ENCODE measurements at regions not wholly inside any gene's neighbourhood (a gene's known extent, or its start where the extent isn't known, plus 50 kb on each side); places are given as distances from the start of the nearest gene placed in this dataset.

DNA sequence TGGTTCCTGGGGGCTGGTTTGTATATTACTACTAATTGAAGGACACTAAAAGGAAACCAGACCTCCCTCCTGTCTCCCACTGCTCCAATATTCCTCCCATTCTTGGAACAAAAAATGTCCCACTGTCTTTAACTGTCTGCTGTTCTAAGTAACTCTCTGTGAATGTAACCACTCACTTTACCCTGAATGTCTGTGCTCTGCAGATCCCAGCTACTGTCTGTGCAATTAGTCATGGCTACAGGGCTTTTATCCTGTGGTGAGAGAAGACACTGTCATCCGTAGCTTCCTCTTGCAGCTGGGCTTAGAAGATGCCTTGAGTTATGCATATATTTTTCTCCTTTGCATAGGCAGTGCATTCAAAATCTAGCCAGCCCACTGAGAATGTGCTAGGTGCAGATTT is 853.8 kb downstream of the CDH8 start:
- H3K36me3 ChIP-seq (ENCODE audit: control insufficient read depth in 2 of 2, insufficient read depth in 2 of 2, low read length in 1 of 2) = no peaks in the 10 kb centered on the region
- no peak overlapping the region for H3K9ac ChIP-seq (ENCODE audit: control insufficient read depth, insufficient read depth, low read length)
- no peak overlapping the region for H3K4me2 ChIP-seq (ENCODE audit: control insufficient read depth, insufficient read depth)
- no peaks in the 10 kb centered on the region for H3K27me3 ChIP-seq (replicated peaks in 1 of 2; ENCODE audit: control insufficient read depth in 2 of 2, insufficient read depth in 2 of 2, low read length in 1 of 2)
- TF ChIP-seq SMARCA5 (IDR thresholded peaks at IDR 0.05) = no peak
- TF ChIP-seq MEF2A (IDR thresholded peaks at IDR 0.05; ENCODE audit: insufficient read depth, low read depth, low read length) = no peak
- TF ChIP-seq EED (IDR thresholded peaks at IDR 0.05; ENCODE audit: low read depth) = no peak
- no peak for TF ChIP-seq MYB (IDR thresholded peaks at IDR 0.05; ENCODE audit: borderline replicate concordance, low read depth, low read length)
- no peak for TF ChIP-seq IKZF1 (conservative IDR thresholded peaks at IDR 0.05)
- SMC1A ChIA-PET (ENCODE audit: uncharacterized antibody, unreplicated experiment) = no interaction called here
- CTCF ChIA-PET = no interaction called here
- BruUV-seq (replicated peaks) = no TSS peak
- ATAC-seq (no peak), DNase-seq (ENCODE audit: low read depth, low spot score) (peak; percentile 4), FAIRE-seq (no peak)
- no peaks in the 10 kb centered on the region for H3K4me1 ChIP-seq (ENCODE audit: control insufficient read depth, insufficient read depth, low read length)
- H4K20me1 ChIP-seq (ENCODE audit: control insufficient read depth, insufficient read depth) = no peaks in the 10 kb centered on the region
- RAD21 ChIA-PET (ENCODE audit: unreplicated experiment) = no interaction called here
- no peak overlapping the region for H3K27ac ChIP-seq (ENCODE audit: control insufficient read depth, insufficient read depth)
- WGBS (ENCODE audit: insufficient coverage, insufficient replicate concordance, low lambda C conversion rate, missing lambda C conversion rate) = 62% methylated on average over 1 of the region's 1 CpG
- H3K9me3 ChIP-seq (replicated peaks; ENCODE audit: control insufficient read depth, insufficient read depth, low read length) = no peaks in the 10 kb centered on the region
- H3K4me3 ChIP-seq = no peak overlapping the region
- no peaks in the 10 kb centered on the region for H3K79me2 ChIP-seq (ENCODE audit: control insufficient read depth, insufficient read depth, low read length)
- POLR2A ChIA-PET = no interaction called here
- intact Hi-C loops (cut with micrococcal nuclease; ENCODE audit: unreplicated experiment) = no loop called here
- H2AFZ ChIP-seq (ENCODE audit: control insufficient read depth, low read depth, low read length) = no peak overlapping the region
- in situ Hi-C loops (cut with MboI) = no loop called here

- Histone ChIP-seq H3K36me3 (ENCODE audit: control insufficient read depth in 2 of 2, insufficient read depth in 2 of 2, low read length in 1 of 2) (no peaks in the 10 kb centered on the region), H3K4me3 (no peak overlapping the region), H3K27me3 (replicated peaks in 1 of 2; ENCODE audit: control insufficient read depth in 2 of 2, insufficient read depth in 2 of 2, low read length in 1 of 2) (no peaks in the 10 kb centered on the region), H3K9ac (ENCODE audit: control insufficient read depth, insufficient read depth, low read length) (no peak overlapping the region), H3K9me3 (replicated peaks; ENCODE audit: control insufficient read depth, insufficient read depth, low read length) (no peaks in the 10 kb centered on the region), H3K4me1 (ENCODE audit: control insufficient read depth, insufficient read depth, low read length) (no peaks in the 10 kb centered on the region), H3K79me2 (ENCODE audit: control insufficient read depth, insufficient read depth, low read length) (no peaks in the 10 kb centered on the region), H3K27ac (ENCODE audit: control insufficient read depth, insufficient read depth) (no peak overlapping the region), H4K20me1 (ENCODE audit: control insufficient read depth, insufficient read depth) (no peaks in the 10 kb centered on the region), H3K4me2 (ENCODE audit: control insufficient read depth, insufficient read depth) (no peak overlapping the region), H2AFZ (ENCODE audit: control insufficient read depth, low read depth, low read length) (no peak overlapping the region)
- FAIRE-seq = no peak
- BruUV-seq (replicated peaks) = no TSS peak
- ChIA-PET POLR2A (no interaction called here), RAD21 (ENCODE audit: unreplicated experiment) (no interaction called here), SMC1A (ENCODE audit: uncharacterized antibody, unreplicated experiment) (no interaction called here), CTCF (no interaction called here)
- in situ Hi-C loops (cut with MboI) (no loop called here), intact Hi-C loops (cut with micrococcal nuclease; ENCODE audit: unreplicated experiment) (no loop called here)
- WGBS (ENCODE audit: insufficient coverage, insufficient replicate concordance, low lambda C conversion rate, missing lambda C conversion rate) = 3% methylated on average over 2 of the region's 2 CpGs
- DNase-seq (ENCODE audit: low read depth, low spot score) = no peak
- TF ChIP-seq WRNIP1 (IDR thresholded peaks at IDR 0.05; ENCODE audit: borderline replicate concordance, low read depth, low read length) (no peak), KLF5 (IDR thresholded peaks at IDR 0.05; ENCODE audit: partially characterized antibody) (no peak), NR2C1 (IDR thresholded peaks at IDR 0.05) (no peak), ZNF217 (IDR thresholded peaks at IDR 0.05) (no peak), CBX3 (IDR thresholded peaks at IDR 0.05; ENCODE audit: borderline replicate concordance, low read depth) (no peak)
- TF ChIP-seq, protein P1, sequence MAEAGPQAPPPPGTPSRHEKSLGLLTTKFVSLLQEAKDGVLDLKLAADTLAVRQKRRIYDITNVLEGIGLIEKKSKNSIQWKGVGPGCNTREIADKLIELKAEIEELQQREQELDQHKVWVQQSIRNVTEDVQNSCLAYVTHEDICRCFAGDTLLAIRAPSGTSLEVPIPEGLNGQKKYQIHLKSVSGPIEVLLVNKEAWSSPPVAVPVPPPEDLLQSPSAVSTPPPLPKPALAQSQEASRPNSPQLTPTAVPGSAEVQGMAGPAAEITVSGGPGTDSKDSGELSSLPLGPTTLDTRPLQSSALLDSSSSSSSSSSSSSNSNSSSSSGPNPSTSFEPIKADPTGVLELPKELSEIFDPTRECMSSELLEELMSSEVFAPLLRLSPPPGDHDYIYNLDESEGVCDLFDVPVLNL (IDR thresholded peaks at IDR 0.05; ENCODE audit: low read depth, low read length) = no peak
- no peak for ATAC-seq
Observed at GRCh38 chr16:61181982-61182381, 854.3 kb downstream of the CDH8 start.
